EH (cell line): ENCODE measurements at regions not wholly inside any gene's neighbourhood (a gene's known extent, or its start where the extent isn't known, plus 50 kb on each side); places are given as distances from the start of the nearest gene placed in this dataset.

Experiments used
- DNase-seq: peaks from one replicate; pipeline ENCODE4 v3.0.0-alpha.2; 2015; ENCODE audit warnings: low read depth

DNA sequence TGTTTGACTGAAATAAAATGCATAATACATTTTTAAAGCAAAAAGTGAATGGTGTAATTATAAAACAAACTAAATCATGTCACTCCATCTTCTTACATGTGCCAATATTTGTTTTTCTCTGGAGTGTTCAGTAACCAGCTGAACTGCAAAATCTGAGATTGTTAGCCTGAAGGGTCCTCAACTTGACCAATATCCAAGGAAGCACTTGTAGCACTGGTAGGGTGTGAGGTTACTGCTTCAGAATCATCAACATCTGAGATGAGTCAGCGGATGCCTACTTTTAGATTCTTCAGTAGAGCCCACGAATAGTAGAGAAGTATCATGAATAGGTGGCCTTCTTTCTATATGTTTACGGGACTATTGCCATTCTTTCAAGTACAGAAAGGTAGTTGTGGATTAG lies 226.7 kb downstream of the TLE4 start:
- DNase-seq: no peak

GRCh38 chr9:79796411-79796810 lies 224.6 kb downstream of the TLE4 start:
- DNase-seq: no peak

- no peak for DNase-seq
These were observed 216.9 kb downstream of the TLE4 start for GRCh38 chr9:79788662-79789061.

DNA sequence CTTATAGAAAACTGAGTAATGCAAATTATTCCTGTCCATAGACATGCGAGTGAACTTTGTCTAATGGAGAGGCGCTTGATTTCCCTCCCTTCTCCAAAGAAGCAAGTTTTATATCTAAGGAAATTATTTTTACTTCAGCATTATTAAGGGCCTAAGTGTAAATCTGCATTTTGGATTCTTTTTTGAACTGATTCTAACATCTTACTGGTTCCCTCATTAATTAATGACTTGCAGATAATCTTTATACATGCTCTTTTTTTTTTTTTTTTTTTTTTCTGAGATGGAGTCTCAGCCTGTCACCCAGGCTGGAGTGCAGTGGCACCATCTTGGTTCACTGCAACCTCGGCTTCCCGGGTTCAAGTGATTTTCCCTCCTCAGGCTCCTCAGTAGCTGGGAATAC lies 209.5 kb downstream of the TLE4 start:
- DNase-seq: no peak

- DNase-seq: no peak
These were observed 208.8 kb downstream of the TLE4 start for GRCh38 chr9:79780559-79780958.

DNA sequence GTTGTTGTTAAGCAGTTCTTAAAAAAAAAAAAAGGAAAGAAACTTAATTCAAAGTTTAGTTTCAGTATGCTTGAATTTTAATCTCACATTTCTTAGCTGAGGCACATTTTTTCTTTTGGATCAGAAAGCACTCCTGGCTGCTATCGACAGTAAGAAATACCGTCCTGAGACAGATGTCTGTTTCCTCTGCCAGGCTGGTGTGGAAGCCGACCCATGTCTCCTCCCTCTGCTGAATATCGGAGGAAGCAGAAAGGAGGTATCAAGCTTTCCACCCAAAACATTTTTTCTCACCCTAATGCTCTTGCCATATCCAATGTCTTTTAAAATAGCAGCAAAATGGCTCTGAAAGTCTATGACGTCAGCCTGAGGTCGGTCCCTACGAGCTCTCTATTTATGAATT lies 208.1 kb downstream of the TLE4 start:
- DNase-seq: no peak

GRCh38 chr9:79778581-79778980 lies 206.8 kb downstream of the TLE4 start:
- DNase-seq: no peak

DNA sequence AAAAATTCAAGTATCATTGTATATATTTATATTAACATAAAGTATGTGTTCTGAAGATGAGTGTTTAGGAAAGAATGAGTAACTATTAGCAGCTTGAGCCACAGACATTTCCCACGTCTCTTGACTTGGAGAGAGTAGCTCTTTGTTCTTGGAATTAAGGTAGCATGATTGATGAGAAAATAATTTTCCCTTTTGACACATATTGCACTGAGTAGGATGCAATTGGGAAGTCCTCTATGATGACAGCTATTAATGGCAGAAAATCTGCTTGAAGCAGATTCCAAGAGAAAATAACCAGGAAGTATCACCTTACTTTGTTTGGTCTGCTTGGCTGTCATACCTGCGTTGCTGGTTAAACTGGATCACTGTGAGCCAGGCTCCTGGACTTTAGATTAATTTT lies 204.8 kb downstream of the TLE4 start:
- DNase-seq: peak; percentile 28
